H1 (cell line): ENCODE measurements at regions not wholly inside any gene's neighbourhood (a gene's known extent, or its start where the extent isn't known, plus 50 kb on each side); places are given as distances from the start of the nearest gene placed in this dataset.

ENCODE experiments used
- CHD1 ChIP-seq: IDR thresholded peaks from 2 replicates; pipeline ENCODE4 v1.6.1; 2012; ENCODE audit warnings: low read depth, low read length, improper control_type of control experiment
- RNF2 ChIP-seq: fragments of 200-900, 300-1000 bp; sonication (generic); IDR thresholded peaks from 2 replicates; pipeline ENCODE4 v1.7.1; 2016; ENCODE audit warnings: borderline replicate concordance, low read depth, mild to moderate bottlenecking, antibody characterized with exemption, low read length; ENCODE audit not compliant: poor library complexity, severe bottlenecking; ENCODE audit errors: missing control alignments
- SIN3A ChIP-seq, 2 experiments: IDR thresholded peaks in 1 of 2; conservative IDR thresholded peaks in 1 of 2; 2 replicates each; pipeline ENCODE4 v1.6.1; 2011 to 2012; ENCODE audit warnings: low read length in 2 of 2, improper control_type of control experiment in 1 of 2, low read depth in 1 of 2, mild to moderate bottlenecking in 1 of 2
- TF ChIP-seq, protein P1 (sequence below), 3 experiments: IDR thresholded peaks; 1 replicate in 2 of 3; 2 replicates in 1 of 3; pipeline versions ENCODE4 v1.5.1 to v1.6.1; 2011; ENCODE audit warnings: low read length in 3 of 3, mild to moderate bottlenecking in 3 of 3, inconsistent platforms in 2 of 3, low read depth in 1 of 3, moderate library complexity in 1 of 3; ENCODE audit not compliant: insufficient read depth in 1 of 3; ENCODE audit errors: control extremely low read depth in 1 of 3
- TF ChIP-seq, protein P2 (sequence below): IDR thresholded peaks from 2 replicates; pipeline ENCODE4 v1.6.1; 2011; ENCODE audit warnings: low read length, improper control_type of control experiment

DNA sequence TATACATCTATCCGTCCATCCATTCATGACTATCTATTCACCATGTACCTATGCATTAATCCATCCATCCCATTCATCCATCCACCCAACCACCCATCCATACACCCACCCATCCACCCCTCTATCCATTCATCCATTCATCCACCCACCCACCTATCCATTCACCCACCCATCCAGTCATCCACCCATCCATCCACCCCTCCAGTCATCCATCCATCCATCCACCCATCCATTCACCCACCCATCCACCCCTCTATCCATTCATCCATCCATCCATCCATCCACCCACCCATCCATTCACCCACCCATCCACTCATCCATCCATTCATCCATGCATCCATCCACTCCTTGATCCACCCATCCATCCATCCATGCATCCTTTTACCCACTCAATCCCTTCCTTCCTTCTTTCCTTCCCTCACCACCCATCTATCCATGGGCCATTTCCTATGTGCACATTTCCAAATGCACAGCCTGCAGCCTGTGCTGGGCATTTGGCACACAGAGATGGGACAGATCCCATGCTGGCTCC, 100.8 kb upstream of the ADRA2C start (continued):
- TF ChIP-seq, protein P1, sequence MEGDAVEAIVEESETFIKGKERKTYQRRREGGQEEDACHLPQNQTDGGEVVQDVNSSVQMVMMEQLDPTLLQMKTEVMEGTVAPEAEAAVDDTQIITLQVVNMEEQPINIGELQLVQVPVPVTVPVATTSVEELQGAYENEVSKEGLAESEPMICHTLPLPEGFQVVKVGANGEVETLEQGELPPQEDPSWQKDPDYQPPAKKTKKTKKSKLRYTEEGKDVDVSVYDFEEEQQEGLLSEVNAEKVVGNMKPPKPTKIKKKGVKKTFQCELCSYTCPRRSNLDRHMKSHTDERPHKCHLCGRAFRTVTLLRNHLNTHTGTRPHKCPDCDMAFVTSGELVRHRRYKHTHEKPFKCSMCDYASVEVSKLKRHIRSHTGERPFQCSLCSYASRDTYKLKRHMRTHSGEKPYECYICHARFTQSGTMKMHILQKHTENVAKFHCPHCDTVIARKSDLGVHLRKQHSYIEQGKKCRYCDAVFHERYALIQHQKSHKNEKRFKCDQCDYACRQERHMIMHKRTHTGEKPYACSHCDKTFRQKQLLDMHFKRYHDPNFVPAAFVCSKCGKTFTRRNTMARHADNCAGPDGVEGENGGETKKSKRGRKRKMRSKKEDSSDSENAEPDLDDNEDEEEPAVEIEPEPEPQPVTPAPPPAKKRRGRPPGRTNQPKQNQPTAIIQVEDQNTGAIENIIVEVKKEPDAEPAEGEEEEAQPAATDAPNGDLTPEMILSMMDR (IDR thresholded peaks at IDR 0.05; ENCODE audit: control extremely low read depth in 1 of 3, insufficient read depth in 1 of 3, low read depth in 1 of 3, low read length in 3 of 3): no peak
- TF ChIP-seq, protein P2, sequence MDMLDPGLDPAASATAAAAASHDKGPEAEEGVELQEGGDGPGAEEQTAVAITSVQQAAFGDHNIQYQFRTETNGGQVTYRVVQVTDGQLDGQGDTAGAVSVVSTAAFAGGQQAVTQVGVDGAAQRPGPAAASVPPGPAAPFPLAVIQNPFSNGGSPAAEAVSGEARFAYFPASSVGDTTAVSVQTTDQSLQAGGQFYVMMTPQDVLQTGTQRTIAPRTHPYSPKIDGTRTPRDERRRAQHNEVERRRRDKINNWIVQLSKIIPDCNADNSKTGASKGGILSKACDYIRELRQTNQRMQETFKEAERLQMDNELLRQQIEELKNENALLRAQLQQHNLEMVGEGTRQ: no peak
- TF ChIP-seq CHD1 (no peak), RNF2 (no peak), SIN3A (conservative IDR thresholded peaks at IDR 0.05 in 1 of 2, IDR thresholded peaks at IDR 0.05 in 1 of 2; ENCODE audit: low read depth in 1 of 2, low read length in 2 of 2) (no peak)
